ENCODE measurements at regions not wholly inside any gene's neighbourhood (a gene's known extent, or its start where the extent isn't known, plus 50 kb on each side); places are given as distances from the start of the nearest gene placed in this dataset.
"Not testable (repeated sequence)": the region's sequence is repeated elsewhere in the genome, so short reads cannot be mapped to it uniquely, and the experiment has no call there.

- Histone ChIP-seq H3K4me3 (ENCODE audit: low read length) (no peak overlapping the region), H3K9me3 (ENCODE audit: control insufficient read depth, insufficient read depth, low read length) (no peaks in the 10 kb centered on the region), H3K27ac (ENCODE audit: low read length) (no peak overlapping the region), H3K27me3 (ENCODE audit: control insufficient read depth, insufficient read depth, low read length) (no peaks in the 10 kb centered on the region), H3K36me3 (ENCODE audit: control insufficient read depth, insufficient read depth, low read length) (no peaks in the 10 kb centered on the region), H3K4me1 (ENCODE audit: control insufficient read depth, insufficient read depth, low read length) (no peaks in the 10 kb centered on the region)
- DNase-seq (ENCODE audit: low read depth, low spot score), result no peak
- no CpG with 5 or more reads among the region's 6 CpGs for WGBS (ENCODE audit: insufficient coverage, insufficient read length)
Observed at GRCh38 chr1:195744256-195744655, 864.0 kb downstream of the KCNT2 start.

- H3K27me3 ChIP-seq (ENCODE audit: control insufficient read depth, insufficient read depth, low read length), result no peaks in the 10 kb centered on the region
- H3K4me1 ChIP-seq (ENCODE audit: control insufficient read depth, insufficient read depth, low read length), result no peaks in the 10 kb centered on the region
- H3K4me3 ChIP-seq (ENCODE audit: low read length), result no peak overlapping the region
- H3K36me3 ChIP-seq (ENCODE audit: control insufficient read depth, insufficient read depth, low read length), result no peaks in the 10 kb centered on the region
- no CpG with 5 or more reads among the region's 1 CpG for WGBS (ENCODE audit: insufficient coverage, insufficient read length)
- H3K27ac ChIP-seq (ENCODE audit: low read length), result no peak overlapping the region
- H3K9me3 ChIP-seq (ENCODE audit: control insufficient read depth, insufficient read depth, low read length), result no peaks in the 10 kb centered on the region
- no peak for DNase-seq (ENCODE audit: low read depth, low spot score)
Observed at GRCh38 chr1:195740862-195741261, 867.4 kb downstream of the KCNT2 start.

- H3K9me3 ChIP-seq (ENCODE audit: control insufficient read depth, insufficient read depth, low read length), result no peaks in the 10 kb centered on the region
- no CpG with 5 or more reads among the region's 3 CpGs for WGBS (ENCODE audit: insufficient coverage, insufficient read length)
- H3K4me1 ChIP-seq (ENCODE audit: control insufficient read depth, insufficient read depth, low read length), result no peaks in the 10 kb centered on the region
- no peak overlapping the region for H3K4me3 ChIP-seq (ENCODE audit: low read length)
- H3K36me3 ChIP-seq (ENCODE audit: control insufficient read depth, insufficient read depth, low read length), result no peaks in the 10 kb centered on the region
- H3K27ac ChIP-seq (ENCODE audit: low read length), result no peak overlapping the region
- no peaks in the 10 kb centered on the region for H3K27me3 ChIP-seq (ENCODE audit: control insufficient read depth, insufficient read depth, low read length)
- DNase-seq (ENCODE audit: low read depth, low spot score), result no peak
Observed at GRCh38 chr1:195738966-195739650, 869.1 kb downstream of the KCNT2 start.

- no peaks in the 10 kb centered on the region for H3K27me3 ChIP-seq (ENCODE audit: control insufficient read depth, insufficient read depth, low read length)
- no peak overlapping the region for H3K4me3 ChIP-seq (ENCODE audit: low read length)
- H3K36me3 ChIP-seq (ENCODE audit: control insufficient read depth, insufficient read depth, low read length), result no peaks in the 10 kb centered on the region
- no peak overlapping the region for H3K27ac ChIP-seq (ENCODE audit: low read length)
- no peak for DNase-seq (ENCODE audit: low read depth, low spot score)
- no peaks in the 10 kb centered on the region for H3K9me3 ChIP-seq (ENCODE audit: control insufficient read depth, insufficient read depth, low read length)
- H3K4me1 ChIP-seq (ENCODE audit: control insufficient read depth, insufficient read depth, low read length), result no peaks in the 10 kb centered on the region
Observed at GRCh38 chr1:195735140-195735539, 873.1 kb downstream of the KCNT2 start.

- H3K9me3 ChIP-seq (ENCODE audit: control insufficient read depth, insufficient read depth, low read length), result no peaks in the 10 kb centered on the region
- no peaks in the 10 kb centered on the region for H3K27me3 ChIP-seq (ENCODE audit: control insufficient read depth, insufficient read depth, low read length)
- peak; percentile 31 for DNase-seq (ENCODE audit: low read depth, low spot score)
- H3K4me1 ChIP-seq (ENCODE audit: control insufficient read depth, insufficient read depth, low read length), result no peaks in the 10 kb centered on the region
- H3K27ac ChIP-seq (ENCODE audit: low read length), result no peak overlapping the region
- H3K4me3 ChIP-seq (ENCODE audit: low read length), result no peak overlapping the region
- WGBS (ENCODE audit: insufficient coverage, insufficient read length), result no CpG with 5 or more reads among the region's 1 CpG
- no peaks in the 10 kb centered on the region for H3K36me3 ChIP-seq (ENCODE audit: control insufficient read depth, insufficient read depth, low read length)
Observed at GRCh38 chr1:195733826-195734225, 874.4 kb downstream of the KCNT2 start.

GRCh38 chr1:195733408-195733807, 874.8 kb downstream of the KCNT2 start:
- no CpG with 5 or more reads among the region's 4 CpGs for WGBS (ENCODE audit: insufficient coverage, insufficient read length)
- DNase-seq (ENCODE audit: low read depth, low spot score), result no peak
- Histone ChIP-seq H3K27ac (ENCODE audit: low read length) (no peak overlapping the region), H3K4me1 (ENCODE audit: control insufficient read depth, insufficient read depth, low read length) (no peaks in the 10 kb centered on the region), H3K9me3 (ENCODE audit: control insufficient read depth, insufficient read depth, low read length) (no peaks in the 10 kb centered on the region), H3K27me3 (ENCODE audit: control insufficient read depth, insufficient read depth, low read length) (no peaks in the 10 kb centered on the region), H3K4me3 (ENCODE audit: low read length) (no peak overlapping the region), H3K36me3 (ENCODE audit: control insufficient read depth, insufficient read depth, low read length) (no peaks in the 10 kb centered on the region)

GRCh38 chr1:195731385-195731784, 876.9 kb downstream of the KCNT2 start:
- no peaks in the 10 kb centered on the region for H3K4me1 ChIP-seq (ENCODE audit: control insufficient read depth, insufficient read depth, low read length)
- DNase-seq (ENCODE audit: low read depth, low spot score), result no peak
- H3K27ac ChIP-seq (ENCODE audit: low read length), result no peak overlapping the region
- no CpG with 5 or more reads among the region's 2 CpGs for WGBS (ENCODE audit: insufficient coverage, insufficient read length)
- no peaks in the 10 kb centered on the region for H3K36me3 ChIP-seq (ENCODE audit: control insufficient read depth, insufficient read depth, low read length)
- H3K27me3 ChIP-seq (ENCODE audit: control insufficient read depth, insufficient read depth, low read length), result no peaks in the 10 kb centered on the region
- H3K4me3 ChIP-seq (ENCODE audit: low read length), result no peak overlapping the region
- H3K9me3 ChIP-seq (ENCODE audit: control insufficient read depth, insufficient read depth, low read length), result no peaks in the 10 kb centered on the region

GRCh38 chr1:195723796-195724194, 884.4 kb downstream of the KCNT2 start:
- Histone ChIP-seq H3K27me3 (ENCODE audit: control insufficient read depth, insufficient read depth, low read length) (no peaks in the 10 kb centered on the region), H3K4me3 (ENCODE audit: low read length) (no peak overlapping the region), H3K36me3 (ENCODE audit: control insufficient read depth, insufficient read depth, low read length) (no peaks in the 10 kb centered on the region), H3K9me3 (ENCODE audit: control insufficient read depth, insufficient read depth, low read length) (no peaks in the 10 kb centered on the region), H3K27ac (ENCODE audit: low read length) (no peak overlapping the region), H3K4me1 (ENCODE audit: control insufficient read depth, insufficient read depth, low read length) (no peaks in the 10 kb centered on the region)
- WGBS (ENCODE audit: insufficient coverage, insufficient read length), result no CpG with 5 or more reads among the region's 4 CpGs
- no peak for DNase-seq (ENCODE audit: low read depth, low spot score)

GRCh38 chr1:195722852-195723795, 885.1 kb downstream of the KCNT2 start:
- H3K27me3 ChIP-seq (ENCODE audit: control insufficient read depth, insufficient read depth, low read length); H3K4me3 ChIP-seq (ENCODE audit: low read length); DNase-seq (ENCODE audit: low read depth, low spot score); H3K9me3 ChIP-seq (ENCODE audit: control insufficient read depth, insufficient read depth, low read length); H3K27ac ChIP-seq (ENCODE audit: low read length); H3K4me1 ChIP-seq (ENCODE audit: control insufficient read depth, insufficient read depth, low read length); H3K36me3 ChIP-seq (ENCODE audit: control insufficient read depth, insufficient read depth, low read length): not testable (repeated sequence)
- WGBS (ENCODE audit: insufficient coverage, insufficient read length), result no CpG with 5 or more reads among the region's 42 CpGs

GRCh38 chr1:195722146-195722545, 886.1 kb downstream of the KCNT2 start:
- not testable (repeated sequence) for H3K27ac ChIP-seq (ENCODE audit: low read length); H3K4me1 ChIP-seq (ENCODE audit: control insufficient read depth, insufficient read depth, low read length); H3K9me3 ChIP-seq (ENCODE audit: control insufficient read depth, insufficient read depth, low read length); DNase-seq (ENCODE audit: low read depth, low spot score); H3K36me3 ChIP-seq (ENCODE audit: control insufficient read depth, insufficient read depth, low read length); H3K27me3 ChIP-seq (ENCODE audit: control insufficient read depth, insufficient read depth, low read length); H3K4me3 ChIP-seq (ENCODE audit: low read length)
- no CpG with 5 or more reads among the region's 6 CpGs for WGBS (ENCODE audit: insufficient coverage, insufficient read length)

All from iPS DF 6.9 (cell line).